HUDEP-2 (cell line): ENCODE measurements at regions not wholly inside any gene's neighbourhood (a gene's known extent, or its start where the extent isn't known, plus 50 kb on each side); places are given as distances from the start of the nearest gene placed in this dataset.
"Not testable (repeated sequence)": the region's sequence is repeated elsewhere in the genome, so short reads cannot be mapped to it uniquely, and the experiment has no call there.

ENCODE experiments used
- DNase-seq, 76 experiments: peaks; one replicate each; lab custom pipeline; 2025; ENCODE audit not compliant: unreplicated experiment in 76 of 76; lab: John Stamatoyannopoulos, UW

DNA sequence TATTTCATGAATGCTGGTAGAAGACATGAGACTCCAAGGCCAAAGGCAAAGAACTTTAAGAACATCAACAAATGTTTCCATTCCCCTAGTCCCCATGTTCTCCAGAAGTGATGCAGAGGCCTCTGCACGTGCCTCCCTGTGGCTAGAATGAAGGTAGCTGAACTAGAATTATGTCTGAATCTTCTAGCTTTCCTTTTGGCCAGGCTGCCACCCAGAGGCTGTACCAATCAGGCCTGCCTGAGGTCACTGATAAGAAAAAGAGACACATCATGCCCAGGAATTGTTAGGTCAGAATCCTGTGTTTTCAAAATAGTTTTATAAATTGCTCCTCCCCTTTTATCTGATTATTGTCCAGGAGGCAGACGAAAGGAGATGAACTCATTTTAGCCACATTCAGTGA lies 188.0 kb upstream of the SLC16A7 start:
- peak in 5 of 76 experiments; percentile 2 to 36 (median 4) for DNase-seq

DNA sequence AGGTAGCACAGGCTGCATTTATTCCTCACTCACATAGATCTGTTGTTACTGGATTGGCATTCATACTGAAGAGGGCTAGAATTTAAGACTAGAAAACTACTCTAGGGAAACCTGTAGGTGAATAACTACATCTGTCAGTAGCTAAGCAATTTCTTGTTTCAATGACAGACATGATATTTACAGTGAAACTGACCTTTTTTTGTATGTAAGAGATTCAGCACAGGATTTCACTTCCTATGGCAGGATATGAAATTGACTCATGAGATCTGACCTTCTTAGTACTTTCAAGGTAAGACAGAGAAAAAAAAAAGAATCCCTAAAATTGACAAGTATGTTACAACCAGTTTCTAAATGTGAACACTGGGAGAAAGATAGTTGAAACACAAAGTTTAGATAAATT lies 189.8 kb upstream of the SLC16A7 start:
- no peak for DNase-seq

DNA sequence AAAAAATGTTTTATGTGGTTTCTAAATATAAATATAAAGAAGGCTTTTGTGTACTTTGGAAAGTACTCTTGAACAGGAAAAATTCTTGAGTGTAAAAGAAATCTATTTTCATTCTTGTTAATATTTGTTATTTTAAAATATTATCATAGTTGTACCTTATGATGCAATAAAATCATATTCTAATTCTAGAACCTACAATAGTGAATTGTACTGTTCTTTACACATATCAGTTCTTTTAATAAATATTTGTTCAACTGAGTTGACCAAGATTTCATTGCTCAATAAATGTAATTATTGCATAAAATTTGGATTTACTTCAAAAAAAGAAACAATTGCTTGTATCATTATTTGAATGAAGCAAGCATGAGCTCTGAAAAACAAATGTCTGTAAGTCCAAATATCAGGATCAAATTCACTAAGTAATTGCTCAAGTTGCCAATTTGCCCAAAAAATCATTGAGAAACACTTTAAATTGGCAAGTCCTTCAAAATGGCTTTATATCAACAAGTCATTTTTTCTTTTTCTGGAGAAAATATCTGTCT lies 191.6 kb upstream of the SLC16A7 start:
- no peak for DNase-seq

DNA sequence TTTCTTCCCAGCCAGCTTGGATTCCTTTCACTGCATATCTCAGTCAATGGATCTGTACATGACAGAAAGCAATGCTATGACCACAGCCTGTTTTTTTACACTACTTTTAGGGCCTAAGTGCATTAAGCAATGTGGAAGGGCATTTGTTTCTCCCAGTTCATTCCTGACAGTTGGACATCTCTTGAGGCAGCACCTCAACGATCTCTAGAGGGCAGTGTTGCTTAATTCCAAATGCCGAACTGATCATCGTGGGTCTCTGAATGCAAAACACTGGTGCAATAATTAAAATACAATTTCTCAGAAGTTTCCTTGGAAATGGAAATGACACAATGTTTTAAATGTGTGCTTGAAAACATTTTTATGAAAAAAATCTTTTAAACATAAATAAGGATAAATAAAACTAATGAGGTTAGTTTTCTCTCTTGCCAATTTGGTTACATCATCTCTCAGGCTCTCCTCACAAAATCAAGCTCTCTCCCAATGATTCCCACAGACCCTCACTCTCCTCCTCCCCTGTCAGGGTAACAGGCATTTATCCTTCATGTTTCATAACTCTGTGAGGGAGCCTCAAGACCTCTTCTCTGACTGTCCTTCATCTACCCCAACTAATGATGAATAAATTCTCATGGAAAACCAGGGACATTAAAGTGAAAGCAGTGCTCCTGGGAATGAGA lies 192.4 kb upstream of the SLC16A7 start:
- DNase-seq, result peak in 27 of 76 experiments; percentile 1 to 65 (median 24)

DNA sequence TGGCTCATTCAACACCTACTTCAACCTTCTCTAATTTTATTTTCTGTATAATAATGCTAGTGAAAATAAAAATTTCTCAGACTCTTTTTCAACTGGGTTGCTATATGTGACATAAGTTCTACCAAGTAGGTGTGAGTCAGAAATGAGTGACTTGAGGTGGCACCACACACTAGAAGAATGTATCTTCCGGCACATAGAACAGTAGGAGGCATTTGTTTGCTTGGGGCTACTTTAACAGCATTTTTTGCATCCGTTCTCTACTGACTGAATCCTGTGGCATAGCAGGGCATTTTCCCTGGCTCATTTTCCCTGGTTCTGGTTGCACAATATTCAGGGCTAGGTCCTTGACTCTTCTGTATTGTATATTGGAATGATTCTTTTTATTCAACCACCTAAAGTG lies 194.0 kb upstream of the SLC16A7 start:
- no peak for DNase-seq

DNA sequence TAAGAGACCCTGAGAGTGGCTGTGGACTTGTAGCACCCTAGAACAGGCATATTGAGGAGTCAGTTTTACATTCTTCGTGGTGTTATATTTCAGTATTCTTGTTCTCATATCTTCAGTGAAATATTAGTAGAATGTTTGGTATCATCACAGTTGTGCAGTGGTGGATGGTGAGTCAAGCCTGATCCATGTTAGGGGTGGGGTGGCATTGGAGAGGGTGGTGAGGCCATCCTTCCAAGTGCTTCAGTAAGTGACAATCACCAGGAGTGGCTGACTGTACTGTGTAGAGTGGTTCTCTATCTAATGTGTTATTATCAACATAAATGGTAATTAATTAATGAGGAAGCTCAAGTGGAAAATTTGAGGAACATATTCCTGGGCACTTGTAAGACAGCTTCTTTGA lies 197.7 kb upstream of the SLC16A7 start:
- DNase-seq, result no peak

DNA sequence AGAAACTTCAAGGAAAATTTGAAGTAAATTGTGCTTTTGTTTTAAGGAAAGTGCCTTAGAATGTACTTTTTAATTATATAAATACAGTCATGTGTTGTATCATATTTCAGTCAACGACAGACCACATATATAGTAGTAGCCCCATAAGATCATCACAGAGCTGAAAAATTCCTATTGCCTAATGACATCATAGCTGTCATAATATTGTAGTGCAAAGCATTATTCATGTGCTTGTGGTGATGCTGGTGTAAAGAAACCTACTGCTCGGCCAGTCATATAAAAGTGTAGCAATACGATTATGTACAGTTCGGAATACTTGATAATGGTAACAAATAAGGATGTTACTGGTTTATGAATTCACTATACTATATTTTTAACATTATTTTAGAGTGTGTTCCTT lies 198.9 kb upstream of the SLC16A7 start:
- no peak for DNase-seq

DNA sequence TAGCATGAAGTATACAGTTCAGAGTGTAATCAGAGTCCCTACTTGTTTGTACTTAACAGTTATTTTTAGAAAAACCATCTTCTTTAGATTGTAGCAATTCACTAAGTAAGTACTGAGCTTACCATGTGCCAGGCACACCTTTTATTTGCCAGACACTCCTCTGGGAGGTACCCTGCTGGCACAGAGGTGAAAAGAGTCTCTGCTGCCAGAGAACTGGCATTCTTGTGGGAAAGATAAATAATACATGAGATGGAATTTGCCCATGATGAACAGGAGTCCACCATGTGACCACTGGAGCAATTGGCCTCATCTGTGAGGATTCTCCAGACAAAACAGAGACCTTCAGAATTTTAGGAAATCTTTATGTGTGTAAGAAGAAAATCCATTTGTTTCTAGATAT lies 199.3 kb upstream of the SLC16A7 start:
- peak in 1 of 76 experiments; percentile 1 for DNase-seq

DNA sequence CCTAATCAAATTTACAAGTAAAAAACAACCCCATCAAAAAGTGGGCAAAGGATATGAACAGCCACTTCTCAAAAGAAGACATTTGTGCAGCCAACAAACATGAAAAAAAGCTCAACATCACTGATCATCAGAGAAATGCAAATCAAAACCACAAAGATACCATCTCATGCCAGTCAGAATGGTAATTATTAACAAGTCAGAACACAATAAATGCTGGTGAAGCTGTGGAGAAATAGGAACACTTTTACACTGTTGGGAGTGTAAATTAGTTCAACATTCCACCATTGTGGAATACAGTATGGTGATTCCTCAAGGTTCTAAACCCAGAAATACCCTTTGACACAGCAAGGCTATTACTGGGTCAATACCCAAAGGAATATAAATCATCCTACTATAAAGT lies 200.5 kb upstream of the SLC16A7 start:
- DNase-seq, result not testable (repeated sequence)

DNA sequence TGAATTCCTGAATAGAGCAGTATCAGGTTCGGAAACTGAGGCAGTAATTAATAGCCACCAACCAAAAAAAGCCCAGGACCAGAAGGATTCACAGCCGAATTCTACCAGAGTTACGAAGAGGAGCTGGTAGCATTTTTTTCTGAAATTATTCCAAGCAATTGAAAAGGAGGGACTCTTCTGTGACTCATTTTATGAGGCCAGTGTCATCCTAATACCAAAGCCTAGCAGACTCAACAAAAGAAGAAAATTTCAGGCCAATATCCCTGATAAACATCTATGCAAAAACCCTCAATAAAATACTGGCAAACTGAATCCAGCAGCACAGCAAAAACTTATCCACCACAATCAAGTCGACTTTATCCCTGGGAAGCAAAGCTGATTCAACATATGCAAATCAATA lies 202.3 kb upstream of the SLC16A7 start:
- no peak for DNase-seq

DNA sequence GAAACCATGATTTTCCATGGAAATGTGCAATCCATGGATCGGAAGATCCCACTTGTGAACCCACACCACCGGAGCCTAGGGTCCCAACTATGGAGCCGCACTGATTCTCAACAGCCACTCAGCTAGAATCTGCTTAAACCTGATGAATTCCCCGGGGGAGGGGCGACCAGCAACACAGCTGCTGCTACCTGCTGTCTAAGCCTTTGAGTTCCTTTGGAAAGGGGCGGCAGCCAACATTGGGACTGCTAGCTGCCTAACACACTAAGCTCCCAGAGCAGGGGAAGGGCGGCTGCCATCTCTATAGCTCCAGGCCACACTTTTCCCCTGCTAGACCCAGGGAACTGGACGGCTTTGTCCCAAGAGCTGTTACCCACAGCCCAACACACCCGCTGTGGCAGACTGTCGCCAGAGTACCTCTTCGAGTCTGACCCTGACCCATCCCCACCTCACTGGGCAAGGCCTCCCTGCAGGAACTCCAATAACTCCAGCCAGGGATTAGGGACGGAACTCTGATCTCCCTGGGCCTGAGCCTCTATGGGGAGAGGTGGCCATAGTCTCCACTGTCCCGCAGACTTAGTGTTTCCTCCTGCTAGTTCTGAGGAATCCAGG lies 205.8 kb upstream of the SLC16A7 start:
- DNase-seq, result no peak

DNA sequence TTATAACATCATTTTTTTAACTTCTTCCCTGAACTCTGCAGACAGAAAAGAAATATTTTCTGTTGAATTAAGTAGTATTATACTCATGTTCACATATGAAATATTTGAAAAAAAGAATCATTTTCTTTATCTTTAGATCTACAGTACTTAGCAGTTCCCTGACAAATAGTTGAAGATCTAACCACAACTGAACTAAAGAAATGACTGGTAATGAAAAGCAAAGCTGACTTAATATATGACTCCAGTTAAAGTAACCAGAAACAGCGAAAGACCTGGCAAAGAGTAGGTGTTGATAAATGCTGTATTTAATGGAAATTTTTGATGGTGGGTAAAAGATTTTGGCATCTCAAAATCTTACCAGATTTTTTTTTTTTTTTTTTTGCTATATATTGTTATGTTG lies 207.1 kb upstream of the SLC16A7 start:
- DNase-seq, result no peak

DNA sequence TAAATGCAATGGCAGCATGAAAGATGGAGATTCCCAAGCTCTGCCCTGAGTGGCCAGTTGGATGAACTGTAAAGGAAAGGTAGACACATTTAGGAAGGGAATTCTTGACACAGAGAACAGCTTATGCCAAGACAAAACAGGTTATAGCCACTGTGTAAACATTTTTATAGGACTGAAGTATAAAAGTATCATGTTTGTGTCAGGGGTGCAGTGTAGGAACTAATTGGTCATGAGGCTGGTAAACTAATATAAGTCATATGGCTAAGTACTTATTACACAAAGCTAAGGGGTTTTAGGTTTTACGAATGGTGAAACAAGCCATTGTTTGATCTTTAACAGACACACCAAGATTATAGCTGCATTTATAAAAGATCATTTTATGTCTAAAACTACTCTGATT lies 207.7 kb upstream of the SLC16A7 start:
- DNase-seq, result no peak

DNA sequence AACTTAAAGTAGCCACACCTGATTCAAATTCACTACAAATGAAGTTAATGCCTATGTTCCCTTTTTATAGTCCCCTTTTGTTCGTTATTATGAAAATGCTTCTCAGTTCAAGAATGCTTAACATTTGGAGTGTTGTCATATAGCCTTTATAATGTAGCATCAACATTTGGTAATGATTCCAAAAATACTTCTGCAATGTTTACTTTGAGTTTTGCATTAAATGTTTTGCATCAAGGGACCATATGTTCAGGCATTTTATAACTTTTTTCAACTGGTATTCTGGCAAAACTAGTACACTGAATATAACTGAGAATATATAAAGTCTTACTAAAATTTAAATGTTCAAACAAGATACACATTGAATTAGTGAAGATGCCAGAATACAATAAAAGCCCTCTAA lies 209.6 kb upstream of the SLC16A7 start:
- DNase-seq, result no peak

DNA sequence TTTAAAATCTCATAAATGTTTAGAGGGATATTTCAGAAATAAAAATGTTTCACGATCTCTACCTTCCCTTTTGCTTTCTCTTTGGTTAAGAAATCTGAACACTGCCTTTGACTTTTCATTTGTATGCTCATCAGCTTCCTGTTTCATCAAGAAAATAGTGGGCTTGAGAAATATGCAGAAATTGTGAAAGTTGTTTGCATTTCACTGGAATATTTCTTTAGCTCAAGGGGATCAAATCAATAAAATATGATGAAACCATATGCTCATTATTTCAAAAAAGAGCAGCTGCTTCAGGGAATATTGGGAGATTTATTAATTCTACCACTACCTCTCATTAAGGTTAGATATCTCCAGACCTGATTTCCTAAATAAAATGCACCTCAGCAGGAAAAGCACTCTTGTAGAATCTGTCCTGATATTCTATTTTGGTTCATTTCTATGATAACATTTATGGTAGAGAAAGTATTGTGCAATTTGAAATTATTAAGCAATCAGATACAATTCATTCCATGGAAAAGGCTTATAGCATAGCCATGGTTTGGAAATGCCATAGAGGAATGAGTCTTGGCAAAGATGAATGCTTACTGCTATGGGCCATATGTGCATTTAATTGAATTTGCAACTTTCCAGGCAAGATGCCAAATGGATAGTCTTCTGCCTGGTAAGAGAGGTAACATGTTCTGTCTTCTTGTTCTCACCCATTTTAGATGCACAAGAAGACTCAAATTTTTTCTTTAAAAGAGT lies 212.6 kb upstream of the SLC16A7 start:
- no peak for DNase-seq

DNA sequence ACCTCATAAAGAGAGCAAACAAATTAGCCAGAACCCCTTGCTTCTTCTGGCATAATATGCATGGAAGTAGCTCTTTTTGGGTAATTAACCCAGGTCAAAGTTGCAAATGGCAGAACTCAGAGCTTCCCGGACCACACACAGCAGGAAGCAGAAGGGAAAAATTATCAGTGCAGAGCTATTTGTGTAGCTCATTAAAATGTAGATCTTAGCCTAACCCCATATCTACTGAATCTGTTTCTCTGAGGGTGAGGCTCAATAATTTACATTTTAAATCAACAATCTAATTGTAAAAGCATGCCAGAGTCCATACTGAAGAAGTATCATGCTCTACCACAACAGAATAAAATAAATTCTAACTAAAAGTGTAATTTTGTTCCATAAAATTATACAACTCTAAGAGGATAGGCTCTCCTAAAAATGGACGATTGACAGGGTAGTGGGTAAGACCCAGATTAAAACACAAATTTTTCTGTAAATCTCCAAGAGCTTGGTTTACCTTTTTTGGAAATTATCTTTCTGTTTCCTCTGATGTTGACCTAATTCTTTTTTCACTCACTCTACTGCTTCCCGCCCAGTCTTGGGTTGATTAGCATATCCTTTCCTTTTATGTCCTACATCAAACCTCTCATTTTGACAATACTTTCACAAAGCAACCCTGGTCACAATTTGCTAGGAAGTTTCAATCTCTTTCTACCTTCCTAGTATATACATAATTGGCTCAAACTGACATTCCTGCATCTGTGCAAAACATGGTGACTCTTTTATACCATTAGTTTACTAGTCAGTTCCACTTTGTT lies 213.3 kb upstream of the SLC16A7 start:
- DNase-seq, result no peak

DNA sequence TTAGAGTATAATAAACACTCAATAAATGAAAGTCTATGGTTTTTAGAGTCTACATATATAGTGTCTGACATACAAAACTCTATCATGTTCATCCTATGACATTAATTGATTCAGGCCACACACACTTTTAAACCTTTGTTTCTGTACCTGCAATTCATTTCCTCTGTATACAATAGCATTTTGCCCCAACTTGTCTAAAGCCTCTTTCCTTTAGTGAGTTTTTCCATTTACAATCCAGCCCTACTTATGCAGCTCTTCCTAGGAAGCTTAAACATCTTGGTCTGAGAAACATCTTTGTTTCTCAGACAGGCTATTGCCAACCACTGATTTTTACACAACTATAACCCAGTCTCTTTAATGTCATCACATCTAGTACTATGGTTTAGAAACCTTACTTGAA lies 214.7 kb upstream of the SLC16A7 start:
- DNase-seq, result no peak

DNA sequence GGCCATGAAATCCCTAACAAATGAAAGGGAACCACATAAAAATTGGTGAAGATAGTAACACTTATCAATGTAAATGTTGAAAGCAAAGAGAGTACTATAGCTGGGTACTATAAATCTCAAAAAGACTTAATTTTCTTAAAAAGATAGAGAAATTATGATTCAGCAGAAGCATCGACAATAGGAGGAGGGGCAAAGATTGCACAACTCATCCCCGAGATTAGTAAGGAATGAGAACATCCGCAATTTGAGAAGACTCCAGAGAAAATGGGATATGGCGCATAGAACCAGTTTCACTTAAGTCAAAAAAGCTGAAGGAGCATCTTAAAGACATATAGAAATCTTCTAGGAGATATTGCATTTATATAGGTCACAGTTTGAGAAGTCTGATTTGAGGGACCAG lies 220.2 kb upstream of the SLC16A7 start:
- DNase-seq, result no peak

DNA sequence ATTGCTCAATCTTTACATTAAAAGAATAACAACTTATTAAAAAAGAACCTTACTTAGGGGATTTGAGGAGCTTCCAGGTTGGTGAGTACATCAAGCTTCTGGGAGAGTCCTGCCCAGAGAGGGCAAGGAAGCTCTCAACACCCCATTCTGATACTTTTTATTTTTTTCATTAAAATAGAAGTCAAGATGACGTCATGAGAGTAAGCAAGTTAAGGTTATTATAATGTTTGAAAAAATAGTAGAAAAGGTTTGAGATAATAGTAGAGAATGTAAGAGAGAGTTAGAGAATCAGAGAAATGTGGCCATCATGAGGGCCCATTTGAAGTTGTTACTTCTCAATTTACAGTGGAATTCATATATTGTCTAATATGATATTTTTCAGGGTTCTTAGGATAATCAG lies 221.0 kb upstream of the SLC16A7 start:
- no peak for DNase-seq

DNA sequence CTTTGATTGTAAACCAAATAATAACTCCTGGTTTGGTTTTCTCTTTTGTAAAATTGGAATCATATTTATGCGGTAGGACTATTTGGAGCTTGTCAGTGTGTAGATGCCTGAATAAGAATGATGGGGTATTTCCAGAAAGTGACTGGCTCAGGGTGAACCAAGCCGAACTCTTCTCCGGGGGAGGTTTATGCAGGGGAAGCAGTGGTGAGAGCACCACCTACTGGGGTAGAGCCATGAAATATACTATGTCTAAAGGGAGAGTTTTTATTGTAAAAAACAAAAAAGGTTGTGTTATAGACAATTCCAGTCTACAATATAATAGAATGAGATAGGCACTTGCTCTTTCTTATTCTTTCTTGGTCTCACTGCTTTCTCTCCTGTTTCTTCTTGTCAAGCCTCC lies 222.9 kb upstream of the SLC16A7 start:
- peak in 1 of 76 experiments; percentile 3 for DNase-seq

DNA sequence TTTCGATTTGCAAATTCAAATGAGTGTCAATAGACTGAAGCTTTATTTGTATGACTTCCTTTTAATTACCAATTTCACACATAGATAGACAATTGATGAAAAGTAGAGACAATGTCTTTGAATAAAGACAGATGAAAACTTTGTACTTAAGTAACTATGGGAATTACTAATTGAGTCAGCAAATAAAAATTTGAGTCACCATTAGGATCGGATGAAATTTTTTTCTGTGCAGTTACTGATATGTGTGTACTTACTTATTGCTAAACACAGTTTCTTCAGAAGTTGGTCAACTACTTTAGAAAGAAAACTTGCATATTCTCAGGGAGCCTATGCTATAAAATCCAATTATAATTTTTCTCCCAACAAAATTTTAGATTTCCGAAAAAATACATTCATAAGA lies 224.9 kb upstream of the SLC16A7 start:
- DNase-seq, result no peak
